Skeletal muscle cell (primary cell): ENCODE measurements at regions not wholly inside any gene's neighbourhood (a gene's known extent, or its start where the extent isn't known, plus 50 kb on each side); places are given as distances from the start of the nearest gene placed in this dataset.
"Not testable (repeated sequence)": the region's sequence is repeated elsewhere in the genome, so short reads cannot be mapped to it uniquely, and the experiment has no call there.

ENCODE experiments used
- DNase-seq: peaks from one replicate; pipeline ENCODE4 v3.0.0-alpha.2; 2010; ENCODE audit warnings: low read depth
- H3K4me3 ChIP-seq: 2 replicates; pipeline ENCODE4 v1.5.1; 2011; ENCODE audit warnings: low read depth, mild to moderate bottlenecking, control low read depth, low read length, moderate library complexity

DNA sequence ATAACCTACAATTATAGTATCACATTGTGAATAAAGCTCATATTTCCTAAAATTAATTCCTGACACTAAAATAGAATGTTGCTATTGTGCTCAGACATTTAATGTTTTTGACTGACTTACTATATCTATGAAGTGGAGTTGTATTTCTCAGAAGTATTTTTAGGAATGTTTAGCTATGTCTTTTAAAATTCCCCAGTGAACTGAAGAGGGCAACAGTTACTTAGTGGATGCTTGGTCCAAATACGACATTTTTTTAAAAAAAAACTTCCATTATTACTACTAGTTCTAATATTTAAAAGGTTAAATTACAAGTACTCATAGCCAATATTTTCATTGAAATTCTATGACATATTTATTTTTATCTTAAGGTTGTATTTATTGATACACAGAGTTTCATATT, 460.2 kb downstream of the COL12A1 start:
- no peak overlapping the region for H3K4me3 ChIP-seq

DNA sequence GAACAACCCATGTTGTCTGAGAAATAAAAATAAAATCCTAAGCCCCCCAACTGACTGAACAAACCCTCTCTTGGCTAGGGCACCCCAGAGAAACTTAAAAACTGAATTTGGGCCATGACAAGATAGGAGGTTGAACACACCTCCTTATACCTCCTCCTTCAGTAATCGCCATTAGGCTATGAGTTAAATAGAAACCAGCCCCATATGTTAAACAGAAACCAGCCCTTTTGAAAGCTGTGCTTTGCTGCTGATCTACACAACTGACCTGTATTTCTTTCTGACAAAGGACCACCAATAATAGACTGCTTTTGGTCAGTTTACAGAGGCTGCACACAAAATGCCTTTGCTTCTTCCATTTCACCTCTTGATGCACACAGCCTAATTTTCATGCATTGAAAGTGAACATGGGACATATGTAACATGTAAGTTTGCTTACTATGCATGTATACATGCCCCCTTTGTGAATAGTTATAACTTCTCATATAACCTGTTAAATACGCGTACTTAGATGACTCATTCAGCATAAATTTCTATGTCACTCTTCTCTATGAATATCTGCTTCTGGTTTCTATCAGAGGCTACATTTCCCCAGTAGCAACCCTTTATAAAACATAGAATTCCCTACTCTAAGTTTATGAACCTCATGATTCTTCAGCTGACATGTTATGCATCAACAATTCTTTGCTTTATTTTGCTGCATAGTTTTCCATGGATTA, 462.9 kb downstream of the COL12A1 start:
- no peak for DNase-seq
- H3K4me3 ChIP-seq, result no peak overlapping the region

More for the DNA sequence above, 460.2 kb downstream of the COL12A1 start:
- DNase-seq, result no peak

DNA sequence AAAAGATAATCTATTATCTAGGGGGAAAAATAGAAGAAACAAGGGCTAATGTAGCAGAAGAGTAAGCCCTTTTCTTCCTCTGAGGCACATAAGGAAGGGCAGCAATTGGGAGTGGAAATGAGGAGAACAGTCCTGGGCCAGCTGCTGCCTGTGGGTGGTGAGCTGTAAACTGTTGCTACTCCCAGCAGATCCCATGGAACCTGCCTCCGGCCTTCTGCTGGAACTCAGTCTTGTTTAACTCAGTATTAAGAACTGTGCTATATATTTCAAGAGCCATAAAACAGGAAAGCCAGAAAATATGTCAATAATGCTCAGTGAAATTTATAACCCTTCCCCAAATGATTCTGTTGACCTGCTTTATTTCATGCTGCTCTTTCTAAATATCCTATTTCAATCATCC, 464.2 kb downstream of the COL12A1 start:
- DNase-seq, result no peak
- no peak overlapping the region for H3K4me3 ChIP-seq

DNA sequence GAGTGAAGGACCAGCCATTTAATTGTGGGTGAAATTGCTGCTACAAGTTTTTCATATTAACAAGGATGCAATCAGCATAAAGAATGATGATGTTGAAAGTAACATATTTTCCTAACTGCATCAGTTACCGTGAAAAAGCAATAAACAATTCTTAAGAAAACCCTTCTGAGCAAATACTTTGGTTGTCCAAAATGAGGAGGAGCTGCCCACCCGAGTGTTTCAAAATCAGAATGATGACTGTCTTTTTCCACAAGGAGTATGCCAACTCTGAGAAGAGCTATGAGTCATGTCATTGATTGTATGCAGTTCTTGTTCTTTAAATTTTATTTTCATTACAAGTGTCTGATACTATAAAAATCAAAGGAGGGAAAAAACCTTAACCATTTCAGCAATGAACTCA, 470.5 kb downstream of the COL12A1 start:
- peak; percentile 91 for DNase-seq
- H3K4me3 ChIP-seq, result no peak overlapping the region

DNA sequence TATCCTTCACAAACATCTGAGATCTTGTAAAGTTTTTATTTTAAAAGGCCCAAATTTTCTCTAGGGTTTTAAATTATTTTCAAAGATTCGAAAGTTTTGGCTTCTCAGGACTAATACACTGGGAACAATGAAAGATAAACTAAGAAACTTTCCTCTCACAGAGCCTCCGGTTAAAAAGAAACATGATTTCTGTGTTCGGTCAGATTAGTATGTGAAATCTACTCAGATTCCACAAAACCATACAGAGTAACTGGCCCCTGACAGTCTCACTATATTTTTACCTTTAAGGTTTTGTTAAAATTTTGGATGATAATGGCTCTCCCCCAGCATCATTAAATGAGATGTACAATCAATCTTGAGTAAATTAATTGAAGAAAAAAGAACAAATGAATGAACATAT, 471.0 kb downstream of the COL12A1 start:
- no peak for DNase-seq
- no peak overlapping the region for H3K4me3 ChIP-seq

DNA sequence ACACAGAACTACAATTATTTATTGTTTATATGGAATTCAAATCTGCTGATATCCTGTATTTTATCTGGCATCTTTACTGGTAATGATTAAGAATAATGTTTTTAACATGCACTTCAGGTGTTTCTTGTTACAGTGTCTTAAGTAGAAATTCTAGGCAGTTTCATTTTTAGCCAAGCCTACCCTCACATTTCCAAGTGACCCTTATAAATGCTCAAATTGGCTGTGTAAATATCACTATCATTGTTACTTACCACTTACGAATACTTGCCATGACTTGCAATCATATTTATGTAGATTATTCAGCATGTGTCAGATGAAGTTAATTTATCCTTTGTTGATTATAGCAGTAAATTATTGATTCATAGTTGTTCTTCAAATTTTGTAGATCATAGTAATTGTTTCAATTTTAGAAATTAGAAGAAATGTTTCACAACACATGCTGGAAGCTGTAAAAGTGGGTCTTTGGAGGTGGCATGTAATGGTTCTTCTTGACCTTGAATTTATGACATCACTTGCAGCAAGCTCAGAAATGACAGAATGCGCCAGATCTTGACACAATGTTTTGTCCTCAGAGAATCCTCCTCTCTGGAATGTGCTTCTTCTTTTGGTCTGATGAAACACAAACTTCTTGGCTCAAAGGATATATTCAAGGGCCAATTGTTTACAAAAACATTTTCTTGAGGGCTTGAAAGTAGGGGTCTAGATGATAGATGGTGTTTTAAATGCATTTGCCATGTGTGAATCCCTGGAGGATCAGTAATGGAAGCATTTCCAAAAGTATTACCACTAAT, 471.8 kb downstream of the COL12A1 start:
- DNase-seq, result peak; percentile 61
- no peak overlapping the region for H3K4me3 ChIP-seq

DNA sequence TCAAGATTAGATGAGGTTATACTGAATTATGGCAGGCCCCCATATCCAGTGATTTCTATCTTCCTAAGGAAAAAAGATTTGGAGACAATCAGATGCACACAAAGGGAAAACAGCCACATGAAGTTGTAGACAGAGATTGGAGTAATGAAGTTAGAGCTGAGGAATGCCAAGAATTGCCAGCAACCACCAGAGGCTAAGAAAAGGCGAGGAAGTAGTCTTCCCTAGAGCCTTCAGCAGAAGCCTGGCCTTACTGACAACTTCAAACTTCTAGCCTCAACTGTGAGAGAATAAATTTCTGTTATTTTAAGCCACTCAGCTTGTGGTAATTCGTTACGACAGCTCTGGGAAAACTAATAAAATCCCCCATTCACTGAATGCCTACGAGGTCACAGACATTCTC, 473.9 kb downstream of the COL12A1 start:
- peak; percentile 84 for DNase-seq
- no peak overlapping the region for H3K4me3 ChIP-seq

DNA sequence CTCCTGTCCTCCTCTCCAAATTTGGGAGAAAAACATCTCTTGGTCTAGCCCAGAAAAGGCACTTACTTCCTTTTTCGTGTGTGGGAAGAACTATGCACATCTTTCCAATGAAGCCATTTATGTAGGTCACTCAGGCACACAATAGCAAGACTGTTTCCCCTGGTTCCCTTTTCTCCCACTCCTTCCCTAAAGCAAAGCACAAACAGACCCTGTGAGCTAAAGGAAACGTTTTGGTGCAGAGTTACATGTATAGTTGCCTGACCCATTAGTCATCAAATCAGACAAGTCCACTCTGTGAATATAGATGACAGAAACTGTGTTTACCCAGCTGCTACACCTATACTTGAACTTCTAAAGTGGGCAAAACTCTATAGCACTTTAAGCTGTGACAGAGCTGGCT, 474.6 kb downstream of the COL12A1 start:
- no peak overlapping the region for H3K4me3 ChIP-seq
- peak; percentile 77 for DNase-seq

DNA sequence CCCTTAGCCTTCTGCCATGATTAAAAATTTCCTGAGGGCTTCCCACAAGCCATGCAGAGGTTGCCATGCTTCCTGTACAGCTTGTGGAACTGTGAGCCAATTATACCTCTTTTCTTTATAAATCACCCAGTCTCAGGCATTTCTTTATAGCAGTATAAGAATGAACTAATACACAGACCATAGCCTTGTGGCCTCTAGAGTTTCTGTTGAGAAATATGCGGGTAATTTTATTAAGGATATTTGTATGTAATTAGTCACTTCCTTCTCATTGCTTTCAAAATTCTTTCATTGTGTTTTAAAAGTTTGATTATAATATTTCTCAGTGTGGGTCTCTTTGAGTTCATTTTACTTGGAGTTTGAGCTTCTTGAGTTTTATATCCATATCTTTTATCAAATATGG, 484.9 kb downstream of the COL12A1 start:
- no peak for DNase-seq
- no peak overlapping the region for H3K4me3 ChIP-seq

DNA sequence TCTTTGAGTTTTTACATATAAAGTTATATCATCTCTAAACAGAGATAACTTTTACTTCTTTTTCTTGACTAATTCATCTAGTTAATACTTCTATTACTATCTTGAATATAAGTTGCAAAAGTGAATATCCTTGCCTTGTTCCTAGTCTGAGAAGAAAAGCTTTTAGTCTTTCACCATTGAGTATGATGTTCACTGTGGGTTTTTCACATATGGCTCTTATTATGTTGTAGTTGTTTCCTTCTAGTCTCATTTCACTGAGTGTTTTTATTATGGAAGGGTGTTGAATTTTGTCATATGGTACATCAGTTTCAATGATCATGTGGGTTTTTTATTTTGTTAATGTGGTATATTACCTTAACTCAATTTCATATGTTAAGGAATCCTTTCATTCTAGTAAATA, 488.3 kb downstream of the COL12A1 start:
- no peak for DNase-seq
- no peak overlapping the region for H3K4me3 ChIP-seq

DNA sequence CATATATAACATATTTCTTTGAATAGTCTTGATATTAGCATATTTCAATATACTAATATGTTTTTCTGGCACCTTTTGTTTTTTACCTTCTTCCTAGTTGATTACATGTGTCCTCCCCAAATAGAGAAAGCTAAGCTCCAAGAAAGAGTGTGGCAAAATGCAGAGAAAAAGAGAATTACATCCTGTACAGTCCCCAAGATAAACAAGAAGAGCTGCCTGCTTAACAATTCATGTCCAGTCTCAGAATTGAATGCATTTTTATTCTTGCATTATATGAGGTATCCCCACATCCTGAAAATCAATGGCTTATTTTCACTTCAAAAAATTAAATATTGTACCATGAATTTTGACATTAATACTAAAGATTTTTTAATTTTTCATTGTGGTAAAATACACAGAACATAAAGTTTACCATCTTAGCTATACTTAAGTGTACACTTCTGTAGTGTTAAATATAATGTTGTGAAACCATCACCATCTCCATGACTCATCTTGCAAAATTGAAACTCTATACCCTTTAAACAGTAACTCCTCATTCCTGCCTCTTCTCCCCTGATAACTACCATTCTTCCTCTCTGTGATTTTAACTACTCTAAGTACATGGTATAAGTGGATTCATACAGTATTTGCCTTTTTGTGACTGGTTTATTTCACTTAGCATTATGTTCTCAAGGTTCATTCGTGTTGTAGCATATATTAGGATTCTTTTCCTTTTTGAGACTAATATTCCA, 490.3 kb downstream of the COL12A1 start:
- no peak overlapping the region for H3K4me3 ChIP-seq
- peak; percentile 47 for DNase-seq

DNA sequence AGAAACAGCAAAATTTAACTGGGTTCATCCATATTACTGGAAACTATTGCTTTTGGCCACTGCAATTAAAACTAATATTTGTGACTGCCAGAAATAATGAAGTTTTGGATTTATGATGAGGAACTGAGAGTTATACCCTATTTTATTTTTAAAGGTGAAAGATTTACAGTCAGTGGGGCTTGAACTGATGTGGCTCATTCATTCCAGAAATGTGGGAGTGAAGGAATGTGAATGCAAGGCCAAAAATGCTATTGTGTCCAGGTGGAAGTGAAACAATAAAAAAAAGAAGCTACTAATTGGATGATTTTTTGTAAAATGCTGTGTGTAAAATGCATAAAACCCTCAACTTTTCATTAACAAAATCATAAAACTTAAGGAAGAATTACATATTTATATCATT, 491.9 kb downstream of the COL12A1 start:
- no peak for DNase-seq

DNA sequence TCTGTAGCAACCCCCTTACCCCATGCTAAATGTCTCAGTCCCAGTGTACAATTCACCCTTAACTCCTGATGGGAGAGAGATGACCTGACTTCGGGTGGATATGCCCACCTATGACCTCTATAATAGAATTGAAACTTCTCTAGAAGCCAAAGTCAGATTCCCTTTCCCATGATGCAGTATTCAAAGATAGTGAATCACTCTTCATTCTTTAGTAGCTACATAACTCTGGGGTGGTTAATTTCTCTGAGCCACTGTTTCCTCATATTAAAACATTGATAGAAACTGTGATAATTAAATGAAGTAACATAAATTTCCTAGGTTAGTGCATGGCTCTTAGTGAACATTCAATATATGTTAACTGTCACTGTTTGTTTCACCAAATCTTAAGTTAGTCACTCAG, 500.4 kb downstream of the COL12A1 start:
- DNase-seq, result no peak
- H3K4me3 ChIP-seq, result no peak overlapping the region

More for the DNA sequence above, 491.9 kb downstream of the COL12A1 start:
- no peak overlapping the region for H3K4me3 ChIP-seq

DNA sequence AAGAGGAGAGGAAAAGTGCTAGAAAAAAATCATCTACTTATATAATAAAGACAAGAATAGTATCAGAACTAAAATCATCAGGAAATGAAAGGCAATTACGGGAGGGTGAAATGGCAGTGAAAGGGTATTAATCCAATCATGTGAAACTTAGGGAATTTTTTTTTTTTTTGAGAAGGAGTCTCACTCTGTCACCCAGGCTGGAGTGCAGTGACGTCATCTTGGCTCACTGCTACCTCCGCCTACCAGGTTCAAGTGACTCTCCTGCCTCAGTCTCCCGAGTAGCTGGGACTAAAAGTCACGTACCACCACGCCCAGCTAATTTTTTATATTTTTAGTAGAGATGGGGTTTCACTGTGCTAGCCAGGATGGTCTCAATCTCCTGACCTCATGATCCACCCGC, 501.3 kb downstream of the COL12A1 start:
- not testable (repeated sequence) for H3K4me3 ChIP-seq, DNase-seq

DNA sequence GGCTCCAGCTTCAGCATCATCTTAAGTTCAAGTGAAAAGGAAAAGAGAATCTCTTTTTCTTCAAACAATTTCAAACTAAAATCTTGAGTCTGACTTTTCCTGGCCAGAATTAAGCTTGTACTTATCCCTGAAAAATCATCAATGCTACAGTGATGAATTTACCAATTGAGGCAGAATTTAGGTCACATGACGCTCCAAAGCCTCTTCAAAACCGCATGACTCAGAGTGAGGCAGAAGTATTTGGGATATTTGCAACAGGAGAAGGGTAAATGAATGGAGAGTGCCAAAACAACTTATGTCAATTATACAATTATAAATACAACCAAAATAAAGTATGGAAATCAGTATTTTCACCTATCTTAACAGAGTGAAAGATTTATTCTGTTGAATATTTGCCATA, 515.5 kb downstream of the COL12A1 start:
- no peak overlapping the region for H3K4me3 ChIP-seq
- no peak for DNase-seq

DNA sequence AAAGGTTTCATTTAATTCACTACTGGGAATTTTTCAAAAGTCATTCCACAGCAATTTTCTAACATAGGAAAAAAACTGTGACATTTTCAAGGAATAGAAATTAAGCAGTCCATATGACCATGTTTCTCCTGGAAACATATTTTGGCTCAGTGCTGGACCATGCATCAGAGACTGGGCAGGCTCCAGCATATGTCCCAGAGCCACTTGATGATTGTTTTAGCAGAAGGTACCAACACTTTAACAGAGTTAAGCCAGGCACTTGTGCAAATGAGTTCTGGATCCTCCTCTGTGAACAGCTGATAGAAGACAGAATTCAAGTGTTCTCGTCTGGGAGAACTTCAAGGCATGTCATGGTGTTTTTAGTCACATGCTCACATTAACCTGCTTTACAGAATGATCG, 516.3 kb downstream of the COL12A1 start:
- no peak for DNase-seq
- H3K4me3 ChIP-seq, result no peak overlapping the region

DNA sequence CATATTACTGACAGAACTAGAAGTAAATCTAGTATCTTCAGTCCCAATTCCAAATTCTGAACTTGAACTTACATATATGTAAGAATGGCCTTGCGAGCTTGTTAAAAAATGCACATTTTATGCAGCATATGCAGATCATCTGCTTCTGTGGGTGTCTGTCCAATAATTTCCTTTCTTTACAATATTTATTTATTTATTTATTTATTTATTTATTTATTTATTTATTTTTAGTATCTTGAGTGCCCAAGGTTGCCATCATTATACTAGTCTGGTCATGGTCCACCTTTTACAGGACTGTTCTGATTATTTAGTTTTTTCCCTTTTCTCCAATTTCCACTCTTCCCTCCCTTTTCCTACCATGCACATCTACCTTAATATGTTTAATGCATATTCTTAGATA, 528.4 kb downstream of the COL12A1 start:
- H3K4me3 ChIP-seq, result no peak overlapping the region
- no peak for DNase-seq

DNA sequence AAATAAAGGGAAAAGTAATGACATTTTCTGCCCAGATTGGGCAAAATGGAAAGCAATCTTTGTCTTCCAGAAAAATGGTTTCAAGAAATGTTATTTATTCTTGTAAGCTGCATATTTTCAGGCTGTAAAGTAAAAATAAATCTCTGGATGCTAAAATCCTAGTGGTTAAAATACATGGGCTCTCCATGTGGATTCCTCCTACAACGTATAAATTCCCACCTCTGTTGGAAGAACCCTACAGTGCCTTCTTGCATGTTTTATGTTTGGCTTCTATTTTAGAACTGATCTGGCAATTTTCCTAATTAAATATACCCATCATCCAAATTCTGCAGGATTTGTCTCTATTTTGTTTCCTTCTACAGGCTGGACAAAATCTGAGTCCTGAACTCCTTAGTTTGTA, 528.9 kb downstream of the COL12A1 start:
- H3K4me3 ChIP-seq, result no peak overlapping the region
- DNase-seq, result no peak

DNA sequence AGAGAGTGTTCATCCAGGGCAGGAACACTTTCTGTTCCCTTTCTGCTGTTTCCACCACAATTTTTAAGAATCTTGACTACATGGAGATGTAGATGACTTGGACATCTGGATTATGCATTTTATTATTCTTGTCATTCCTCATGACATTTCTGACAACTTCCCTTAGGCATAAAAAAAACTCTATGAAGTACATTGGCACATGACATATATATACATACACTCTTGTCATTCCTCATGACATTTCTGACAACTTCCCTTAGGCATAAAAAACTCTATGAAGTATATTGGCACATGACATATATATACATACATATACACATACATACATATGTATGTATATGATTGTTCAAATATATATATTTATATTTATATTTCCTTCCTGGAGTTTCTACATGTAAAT, 531.5 kb downstream of the COL12A1 start:
- no peak for DNase-seq

DNA sequence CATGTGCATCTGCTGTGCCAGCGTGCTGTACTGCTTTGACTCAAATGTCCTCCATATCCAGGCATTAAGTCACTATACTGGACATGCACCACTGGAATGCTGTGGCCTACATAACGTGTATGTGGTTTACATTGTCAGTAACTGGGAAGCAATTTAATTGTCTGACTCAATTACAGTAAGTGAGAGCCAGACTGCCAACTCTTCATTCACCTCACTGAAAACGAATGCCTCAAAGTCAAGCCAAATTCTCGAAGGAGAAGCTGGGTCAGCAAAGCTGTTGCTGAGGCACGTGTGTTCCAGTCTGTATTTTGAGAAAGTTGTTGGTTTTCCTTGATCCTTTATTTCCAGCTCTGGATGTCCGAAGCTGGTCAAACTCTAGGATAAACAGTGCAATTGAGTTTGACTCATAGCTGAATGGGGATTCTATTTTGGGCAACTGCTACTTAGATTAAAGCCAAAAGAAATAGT, 534.3 kb downstream of the COL12A1 start:
- no peak overlapping the region for H3K4me3 ChIP-seq
- peak; percentile 96 for DNase-seq

More for the DNA sequence above, 531.5 kb downstream of the COL12A1 start:
- H3K4me3 ChIP-seq, result no peak overlapping the region
